ENCODE measurements at regions not wholly inside any gene's neighbourhood (a gene's known extent, or its start where the extent isn't known, plus 50 kb on each side); places are given as distances from the start of the nearest gene placed in this dataset.

GRCh38 chr16:26189536-26189935 is 497.8 kb downstream of the HS3ST4 start:
- no peak for DNase-seq

DNA sequence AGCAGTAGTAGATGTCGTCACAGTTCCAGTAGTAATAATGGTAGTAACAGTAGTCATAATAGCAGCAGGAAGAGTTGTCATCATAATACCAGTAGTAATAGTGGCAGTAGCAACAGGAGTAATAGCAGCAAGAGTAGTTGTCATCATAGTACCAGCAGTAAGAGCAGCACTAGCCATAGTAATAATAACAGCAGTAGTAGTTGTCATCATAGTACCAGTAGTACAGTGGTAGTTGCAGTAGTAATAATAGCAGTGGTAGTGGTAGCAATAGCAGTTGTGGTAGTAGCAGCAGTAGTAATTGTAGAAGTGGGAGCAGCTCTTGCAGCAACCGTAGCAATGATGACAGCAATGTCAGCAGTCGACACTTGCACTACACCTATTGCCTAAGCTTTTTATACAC is 502.8 kb downstream of the HS3ST4 start:
- no peak for DNase-seq

DNA sequence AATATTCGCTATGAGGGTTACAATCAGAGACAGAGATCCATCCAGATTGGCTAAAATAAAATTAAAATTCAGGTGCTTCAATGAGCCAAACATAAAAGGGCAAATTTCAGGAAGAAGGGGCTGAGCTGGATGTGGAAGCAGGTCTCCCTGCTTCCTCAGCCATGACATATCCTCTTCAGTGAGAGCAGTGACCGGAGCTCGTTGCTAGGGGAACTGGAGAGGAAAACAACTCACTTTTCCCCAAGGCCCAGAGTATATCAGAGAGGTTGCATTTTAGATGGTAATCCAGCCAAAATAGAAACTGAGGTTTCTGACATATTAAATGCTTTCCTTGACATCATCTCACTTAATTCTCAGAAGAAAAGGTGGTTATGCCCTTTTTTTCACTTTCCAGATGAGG is 503.5 kb downstream of the HS3ST4 start:
- no peak for DNase-seq

- no peak for DNase-seq
Observed at GRCh38 chr16:26196310-26196709, 504.6 kb downstream of the HS3ST4 start.

GRCh38 chr16:26196802-26197201 is 505.0 kb downstream of the HS3ST4 start:
- DNase-seq: no peak

DNA sequence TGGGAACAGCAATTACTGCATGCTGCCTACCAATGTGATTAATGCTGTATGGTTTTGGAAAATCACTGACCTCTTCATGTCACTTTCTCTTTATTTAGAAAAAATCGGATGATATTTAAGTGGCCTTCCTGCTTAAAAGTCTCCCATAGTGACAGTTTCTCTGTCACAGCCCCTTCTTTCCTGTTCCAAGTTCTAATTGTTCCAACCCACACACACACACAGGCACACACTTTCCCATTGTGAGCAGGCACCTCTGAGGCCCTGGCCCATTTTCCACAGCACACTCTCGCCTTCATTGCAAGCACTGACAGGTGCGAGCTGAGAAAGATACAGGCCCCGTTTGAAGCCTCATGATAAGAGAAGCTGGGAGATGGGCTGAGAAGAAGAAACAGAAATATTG is 505.9 kb downstream of the HS3ST4 start:
- no peak for DNase-seq

DNA sequence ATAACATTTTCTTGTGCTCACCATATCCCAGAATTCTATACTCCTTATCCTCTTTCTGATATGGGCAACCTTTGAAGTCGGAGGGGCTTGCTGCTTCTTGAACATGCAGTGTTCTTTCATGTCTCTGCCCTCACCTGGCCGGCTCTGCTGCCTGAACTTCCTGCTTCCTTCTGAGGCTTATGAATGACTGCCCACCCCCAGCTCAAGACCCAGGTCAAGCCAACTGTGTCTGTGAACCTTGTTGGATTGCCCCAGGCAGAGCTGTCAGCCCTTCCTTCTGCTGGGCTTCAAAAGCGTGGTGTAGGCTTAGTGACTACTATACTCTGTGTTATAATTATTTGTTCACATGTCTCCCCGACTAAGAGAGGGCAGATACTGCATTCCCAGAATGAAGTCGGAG is 506.5 kb downstream of the HS3ST4 start:
- DNase-seq: no peak

GRCh38 chr16:26204138-26204537 is 512.4 kb downstream of the HS3ST4 start:
- DNase-seq: no peak

DNA sequence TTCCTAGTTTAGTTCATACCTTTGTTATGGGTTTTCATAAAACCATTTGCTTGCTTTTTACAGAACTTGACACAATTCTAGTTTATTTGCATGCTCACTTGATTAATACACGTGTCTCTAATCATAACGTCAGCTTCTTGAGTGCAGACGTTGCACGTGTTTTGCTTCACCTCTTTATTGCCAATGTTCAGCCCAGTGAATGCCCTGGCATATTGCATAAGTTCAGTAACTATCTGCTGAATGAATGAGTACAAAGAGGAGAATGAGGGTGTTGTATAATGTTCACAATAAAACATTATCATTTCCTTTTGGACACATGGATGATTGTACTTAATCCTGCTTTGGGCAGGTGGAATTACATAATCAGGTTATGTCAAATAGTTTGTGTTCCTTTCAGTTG is 519.8 kb downstream of the HS3ST4 start:
- DNase-seq: no peak

DNA sequence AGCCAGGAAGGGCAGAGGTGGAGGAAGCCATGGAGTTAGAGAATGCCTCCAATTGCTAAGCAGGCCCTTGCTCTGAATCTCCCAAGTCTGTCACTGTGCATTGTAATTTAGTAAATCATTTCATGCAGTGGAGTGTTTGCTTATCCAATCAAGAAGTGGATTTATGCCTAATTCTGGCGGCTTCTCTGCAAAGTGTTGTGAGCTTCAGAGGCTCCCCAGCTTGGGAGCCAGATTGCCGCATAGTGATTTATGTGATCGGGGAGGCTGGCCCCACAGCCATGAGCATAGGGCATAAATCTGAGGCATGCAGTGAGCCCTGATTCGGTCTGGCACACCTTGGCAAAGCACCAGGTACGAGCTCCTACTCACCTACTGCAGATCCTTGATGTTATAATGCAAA is 520.8 kb downstream of the HS3ST4 start:
- no peak for DNase-seq

DNA sequence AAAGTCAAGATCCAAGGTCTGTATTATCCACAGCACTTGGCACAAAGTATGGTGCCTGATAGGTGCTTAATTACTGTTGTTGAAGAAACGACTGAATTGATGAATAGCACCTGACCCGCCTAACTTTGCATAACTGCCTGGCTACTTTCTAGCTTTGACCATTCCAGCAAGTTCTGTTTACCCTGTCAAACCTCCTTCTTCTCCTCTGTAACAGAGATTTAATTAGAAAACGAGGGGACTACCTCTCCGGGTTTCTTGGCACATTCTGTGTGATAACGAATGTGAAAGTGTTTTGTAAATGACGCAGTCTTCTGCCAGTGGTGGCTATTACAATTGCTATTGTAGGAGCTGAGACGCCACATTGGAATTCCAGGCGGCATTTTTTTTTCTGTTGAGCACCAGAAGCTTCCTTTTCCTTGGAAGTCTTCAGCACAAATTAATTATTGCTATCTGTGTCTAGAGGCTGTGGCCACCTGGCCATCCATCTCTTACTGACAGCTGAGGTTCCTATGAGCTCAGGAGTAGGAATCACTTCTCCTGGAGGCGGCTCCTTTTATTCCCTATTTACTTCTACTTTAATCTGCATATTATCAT is 522.9 kb downstream of the HS3ST4 start:
- no peak for DNase-seq

- no peak for DNase-seq
Observed at GRCh38 chr16:26220894-26221293, 529.1 kb downstream of the HS3ST4 start.

DNA sequence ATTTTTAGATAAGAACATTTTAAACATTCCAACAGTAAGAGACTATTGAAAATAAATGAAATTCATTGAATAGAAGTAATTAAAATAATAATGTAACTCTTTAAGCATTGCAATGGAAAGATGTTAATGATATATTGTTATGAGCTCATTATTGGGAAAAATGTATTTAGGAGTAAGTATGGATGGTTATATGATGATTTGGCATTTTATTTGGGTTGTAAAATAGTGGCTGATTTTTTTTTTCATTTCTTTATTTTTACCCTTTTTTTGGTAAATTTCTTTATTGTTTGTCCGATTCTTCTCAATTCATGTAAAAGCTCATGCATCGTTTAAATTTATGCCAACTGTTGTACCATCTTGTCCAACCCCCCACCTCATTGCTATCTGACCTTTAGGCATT is 539.9 kb downstream of the HS3ST4 start:
- DNase-seq: no peak

DNA sequence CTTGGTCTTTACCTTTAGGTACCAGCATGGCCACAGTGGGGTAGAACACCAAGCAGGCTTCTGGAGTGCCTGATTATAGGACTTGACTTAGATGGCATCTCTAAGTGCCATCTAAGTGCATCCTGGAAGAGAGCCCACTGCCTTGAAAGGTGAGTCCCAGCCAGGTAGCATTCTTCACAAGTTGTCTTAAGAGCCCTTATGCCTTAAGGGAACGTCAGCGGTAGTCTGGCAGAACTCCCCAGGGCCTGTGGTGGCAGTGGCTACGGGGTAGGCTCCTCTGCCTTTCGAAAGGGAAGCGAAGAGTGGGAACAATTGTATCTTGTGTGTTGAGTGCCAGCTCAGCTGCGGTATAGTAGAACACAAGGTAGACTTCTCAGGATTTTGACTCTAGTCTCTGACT is 549.0 kb downstream of the HS3ST4 start:
- DNase-seq: no peak

DNA sequence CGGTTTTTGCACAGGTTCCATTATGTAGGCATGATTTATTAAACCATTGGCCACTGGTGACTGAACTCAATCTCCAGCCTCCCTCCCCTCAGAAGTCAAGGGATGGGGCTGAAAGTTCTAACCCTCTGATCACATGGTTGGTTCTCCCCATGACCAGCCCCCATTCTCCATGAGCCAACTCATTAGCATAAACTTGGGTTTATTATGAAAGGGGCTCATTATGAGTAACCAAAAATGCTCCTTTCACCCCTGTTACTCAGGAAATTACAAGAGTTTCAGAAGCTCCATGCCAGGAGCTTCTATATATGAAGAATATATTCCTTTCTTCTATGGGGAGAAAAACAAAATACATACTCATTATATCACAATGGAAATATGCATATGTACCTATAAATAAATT is 555.3 kb downstream of the HS3ST4 start:
- no peak for DNase-seq

DNA sequence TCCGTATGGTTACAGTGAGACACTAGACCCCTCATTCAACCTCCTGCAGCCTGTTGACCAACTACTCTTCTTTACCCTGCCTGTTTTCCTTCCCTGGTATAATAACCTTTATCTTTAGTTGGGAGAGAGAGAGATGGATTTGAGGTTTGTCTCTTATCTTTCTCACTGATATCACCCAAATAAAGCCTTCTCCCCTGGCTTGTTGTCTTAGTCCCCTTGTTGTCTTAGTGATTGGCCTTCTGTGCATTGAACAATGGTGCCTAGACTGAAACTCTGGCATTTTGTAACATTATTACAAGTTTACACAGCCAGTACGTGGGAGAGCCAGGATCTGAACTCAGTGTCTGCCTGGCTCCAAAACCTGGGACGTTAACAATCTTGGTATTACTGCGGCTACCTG is 560.8 kb downstream of the HS3ST4 start:
- DNase-seq: no peak

GRCh38 chr16:26261621-26262020 is 569.9 kb downstream of the HS3ST4 start:
- DNase-seq: no peak

- no peak for DNase-seq
Observed at GRCh38 chr16:26263406-26263805, 571.6 kb downstream of the HS3ST4 start.

DNA sequence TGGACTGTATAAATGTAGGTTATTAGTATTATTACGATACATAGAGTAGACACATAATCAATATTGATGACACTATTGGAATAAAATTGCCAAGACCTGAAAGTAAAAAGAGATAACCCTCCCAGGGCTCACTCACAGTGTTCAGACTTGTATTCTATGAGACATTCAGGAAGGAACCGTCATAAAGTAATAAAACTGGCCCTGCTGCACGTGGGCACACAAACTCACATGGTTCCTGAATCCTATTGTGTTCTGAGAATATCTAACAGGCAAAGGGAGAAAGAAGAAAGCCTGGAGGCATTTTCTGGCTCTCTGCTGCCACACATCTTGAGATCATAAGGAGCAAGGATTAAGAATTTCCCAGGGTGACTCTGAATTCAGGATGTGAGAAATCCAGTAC is 575.9 kb downstream of the HS3ST4 start:
- no peak for DNase-seq

DNA sequence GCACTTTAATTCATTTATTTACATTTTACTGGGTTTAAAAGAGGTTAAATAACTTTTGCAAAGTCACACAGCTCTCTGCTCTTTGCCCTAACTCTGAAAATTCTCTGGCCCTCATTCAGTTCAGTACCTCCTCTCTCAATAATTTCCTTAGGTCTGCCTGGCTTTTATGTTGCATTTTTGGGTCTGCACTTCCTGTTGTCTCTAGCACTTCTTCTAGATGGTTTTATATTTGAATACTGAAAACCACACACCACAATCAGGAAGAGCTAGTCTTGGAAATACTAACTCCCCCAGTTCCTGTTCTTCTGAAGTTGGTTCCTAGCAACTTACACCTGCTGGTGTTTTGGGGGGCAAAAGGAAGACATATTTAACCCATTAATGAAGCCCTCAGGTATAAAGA is 577.9 kb downstream of the HS3ST4 start:
- no peak for DNase-seq

- DNase-seq: no peak
Observed at GRCh38 chr16:26273607-26274006, 581.8 kb downstream of the HS3ST4 start.

GRCh38 chr16:26275021-26275590 is 583.3 kb downstream of the HS3ST4 start:
- no peak for DNase-seq

DNA sequence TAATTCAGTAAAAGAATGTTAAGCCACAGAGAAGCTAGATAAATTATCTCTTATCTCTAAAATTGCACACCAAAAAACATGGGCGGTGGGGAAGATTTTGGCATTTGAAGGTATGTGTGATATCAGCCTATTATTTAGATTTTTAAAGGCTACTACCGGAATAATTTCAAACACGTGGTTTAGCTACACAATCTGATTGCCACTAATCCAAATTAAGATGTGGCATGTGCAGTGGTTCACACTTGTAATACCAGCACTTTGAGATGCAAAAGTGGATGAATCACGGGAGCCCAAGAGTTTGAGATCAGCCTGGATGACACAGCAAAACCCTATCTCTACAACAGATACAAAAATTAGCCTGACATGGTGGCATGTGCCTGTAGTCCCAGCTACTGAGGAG is 584.5 kb downstream of the HS3ST4 start:
- DNase-seq: no peak

DNA sequence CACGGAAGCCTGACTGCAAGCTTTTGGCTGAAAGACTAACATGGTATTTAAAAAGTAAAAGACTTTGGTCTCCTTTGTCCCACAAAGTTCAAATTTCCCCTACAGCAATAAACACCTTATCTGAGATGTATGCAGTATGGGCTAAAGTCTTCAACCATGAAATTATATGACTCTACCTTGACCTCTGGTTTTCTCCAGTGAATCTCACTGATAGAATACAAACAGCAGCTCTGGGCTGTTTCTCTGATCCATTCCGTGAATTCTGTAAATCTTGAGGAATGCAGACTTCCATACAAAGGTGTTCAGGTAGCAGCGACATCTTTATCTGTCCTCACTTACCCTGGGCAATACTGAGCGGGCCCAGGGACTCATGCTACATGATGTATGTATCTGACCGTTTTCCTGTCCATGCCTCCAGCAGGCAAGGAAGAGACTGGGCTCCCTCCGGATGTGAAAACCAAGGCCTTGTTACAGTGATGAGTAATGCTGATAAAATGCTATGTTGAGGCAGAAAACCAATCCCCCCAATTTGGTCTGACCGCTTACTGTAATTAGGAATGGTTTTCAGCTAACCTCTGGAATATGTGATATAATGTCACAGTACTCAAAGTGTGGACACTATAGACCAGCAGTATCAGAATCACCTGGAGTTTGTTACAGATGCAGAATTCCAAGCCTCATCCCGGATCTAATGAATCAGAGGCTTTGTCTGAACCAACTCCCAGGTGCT is 589.8 kb downstream of the HS3ST4 start:
- no peak for DNase-seq

All from suppressor macrophage (primary cell).